Activated CD4-positive, alpha-beta T cell treated with anti-CD3 and anti-CD28 coated beads, Interleukin-2, Interleukin-4, amounts not matched to agents 100 ng/mL and 50 ng/mL, durations not matched to agents 16 hours and 8 hours (primary cell): ENCODE measurements at regions not wholly inside any gene's neighbourhood (a gene's known extent, or its start where the extent isn't known, plus 50 kb on each side); places are given as distances from the start of the nearest gene placed in this dataset.
"Not testable (repeated sequence)": the region's sequence is repeated elsewhere in the genome, so short reads cannot be mapped to it uniquely, and the experiment has no call there.

ENCODE experiments used
- DNase-seq: peaks from one replicate; pipeline ENCODE4 v3.0.0-alpha.2; 2020; ENCODE audit warnings: low spot score

DNA sequence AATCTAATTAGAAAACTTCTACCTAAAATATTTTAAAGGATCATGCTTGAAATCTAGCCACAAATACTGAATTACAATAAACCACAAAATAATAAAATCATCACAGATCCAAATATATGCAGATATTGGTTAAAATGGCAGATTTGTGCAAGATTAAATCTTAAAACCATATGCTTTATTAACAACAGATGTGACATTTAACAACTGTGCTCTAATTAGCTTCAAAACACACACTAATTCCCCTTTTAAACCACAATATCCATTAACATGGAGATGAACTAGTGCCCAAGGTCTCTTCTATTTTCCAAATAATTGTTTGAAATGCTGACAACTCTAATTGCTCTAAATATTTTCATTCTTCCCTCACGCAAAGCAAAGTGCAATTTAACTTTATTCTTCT, 1530.3 kb downstream of the SI start:
- no peak for DNase-seq

- no peak for DNase-seq
These were observed 1531.1 kb downstream of the SI start for GRCh38 chr3:163547014-163547685.

GRCh38 chr3:163543662-163544061, 1534.6 kb downstream of the SI start:
- no peak for DNase-seq

DNA sequence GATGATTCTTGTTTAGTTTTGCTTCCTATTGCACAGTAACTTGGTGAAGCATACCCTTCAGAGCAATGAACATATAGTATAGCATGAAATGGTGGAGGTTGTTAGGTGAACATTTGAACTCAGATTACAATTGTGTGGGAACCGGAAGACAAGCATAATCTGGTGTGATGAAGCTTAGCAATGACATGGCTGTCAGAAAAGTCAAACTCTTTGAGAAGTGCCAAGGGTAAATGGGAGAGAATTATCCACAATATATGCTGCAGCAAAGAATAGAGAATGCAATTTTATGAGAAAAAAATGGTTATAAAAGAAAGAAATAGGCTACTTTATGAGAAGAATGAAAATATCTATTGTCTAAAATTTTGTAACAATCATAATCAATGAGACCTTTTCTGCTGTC, 1536.7 kb downstream of the SI start:
- no peak for DNase-seq

DNA sequence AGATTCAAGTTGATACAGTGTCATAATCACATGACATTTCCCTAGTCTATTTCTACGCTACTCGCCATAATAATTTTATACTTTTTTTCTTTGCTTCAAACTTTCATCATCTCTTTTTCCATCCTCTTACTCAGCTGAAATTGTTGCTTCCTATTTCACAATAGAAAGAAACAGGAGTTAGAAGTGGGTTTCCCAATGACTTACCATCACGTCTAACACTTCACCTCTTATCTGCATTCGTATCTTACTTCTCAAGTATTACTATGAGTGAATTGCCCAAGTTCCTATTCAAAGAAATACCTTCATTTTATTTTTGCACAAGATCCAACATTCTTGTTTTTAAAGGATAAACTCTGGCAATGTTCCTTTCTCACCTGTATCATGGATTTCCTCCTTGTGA, 1539.9 kb downstream of the SI start:
- DNase-seq, result no peak

- no peak for DNase-seq
These were observed 1544.9 kb downstream of the SI start for GRCh38 chr3:163533381-163533780.

DNA sequence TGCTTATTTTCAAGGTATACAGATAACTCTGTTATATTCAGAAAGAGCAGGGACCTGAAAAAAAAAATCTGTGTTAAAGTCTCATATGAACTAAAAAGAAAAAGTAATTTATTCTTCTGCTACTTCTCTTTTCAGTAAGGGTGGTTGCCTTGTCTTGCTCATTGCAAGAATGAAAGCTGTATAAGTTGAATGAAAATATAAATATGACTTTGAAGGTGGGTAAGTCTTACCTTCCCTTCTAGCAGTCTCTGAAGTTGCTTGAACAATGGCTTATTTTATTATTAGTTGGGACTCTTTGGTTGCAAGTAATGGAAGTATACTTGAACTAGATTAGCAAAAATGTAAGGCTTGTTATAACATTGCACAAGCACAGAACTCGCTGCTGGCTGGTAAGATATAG, 1554.9 kb downstream of the SI start:
- DNase-seq, result no peak

GRCh38 chr3:163521261-163521660, 1557.0 kb downstream of the SI start:
- DNase-seq, result no peak

- no peak for DNase-seq
These were observed 1560.2 kb downstream of the SI start for GRCh38 chr3:163518065-163518464.

DNA sequence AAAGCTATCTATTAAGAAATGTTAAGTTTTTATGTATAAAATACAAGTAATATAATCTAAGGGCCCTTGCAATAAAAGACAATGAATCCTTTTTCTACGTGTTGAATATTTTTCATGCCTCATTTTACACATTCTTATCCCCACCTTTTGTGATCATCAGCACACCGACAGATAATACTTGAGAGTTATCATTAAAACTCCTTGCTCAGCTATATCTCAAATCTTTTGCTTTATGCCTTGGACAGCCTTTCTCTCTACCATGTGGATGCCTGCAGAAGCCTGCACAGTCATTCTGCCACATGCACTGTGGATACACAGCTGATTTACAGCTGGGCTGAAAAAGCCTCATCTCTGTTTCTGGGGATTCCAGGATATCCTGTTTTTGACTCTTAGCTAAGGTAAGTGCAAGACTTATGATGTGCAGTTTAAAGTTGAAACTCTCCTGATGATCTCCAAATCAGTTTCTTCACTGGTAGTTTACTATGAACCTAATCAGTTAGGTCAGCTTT, 1565.1 kb downstream of the SI start:
- no peak for DNase-seq

- no peak for DNase-seq
These were observed 1570.1 kb downstream of the SI start for GRCh38 chr3:163508206-163508605.

- no peak for DNase-seq
These were observed 1573.3 kb downstream of the SI start for GRCh38 chr3:163504974-163505373.

GRCh38 chr3:163499736-163500219, 1578.5 kb downstream of the SI start:
- DNase-seq, result not testable (repeated sequence)

DNA sequence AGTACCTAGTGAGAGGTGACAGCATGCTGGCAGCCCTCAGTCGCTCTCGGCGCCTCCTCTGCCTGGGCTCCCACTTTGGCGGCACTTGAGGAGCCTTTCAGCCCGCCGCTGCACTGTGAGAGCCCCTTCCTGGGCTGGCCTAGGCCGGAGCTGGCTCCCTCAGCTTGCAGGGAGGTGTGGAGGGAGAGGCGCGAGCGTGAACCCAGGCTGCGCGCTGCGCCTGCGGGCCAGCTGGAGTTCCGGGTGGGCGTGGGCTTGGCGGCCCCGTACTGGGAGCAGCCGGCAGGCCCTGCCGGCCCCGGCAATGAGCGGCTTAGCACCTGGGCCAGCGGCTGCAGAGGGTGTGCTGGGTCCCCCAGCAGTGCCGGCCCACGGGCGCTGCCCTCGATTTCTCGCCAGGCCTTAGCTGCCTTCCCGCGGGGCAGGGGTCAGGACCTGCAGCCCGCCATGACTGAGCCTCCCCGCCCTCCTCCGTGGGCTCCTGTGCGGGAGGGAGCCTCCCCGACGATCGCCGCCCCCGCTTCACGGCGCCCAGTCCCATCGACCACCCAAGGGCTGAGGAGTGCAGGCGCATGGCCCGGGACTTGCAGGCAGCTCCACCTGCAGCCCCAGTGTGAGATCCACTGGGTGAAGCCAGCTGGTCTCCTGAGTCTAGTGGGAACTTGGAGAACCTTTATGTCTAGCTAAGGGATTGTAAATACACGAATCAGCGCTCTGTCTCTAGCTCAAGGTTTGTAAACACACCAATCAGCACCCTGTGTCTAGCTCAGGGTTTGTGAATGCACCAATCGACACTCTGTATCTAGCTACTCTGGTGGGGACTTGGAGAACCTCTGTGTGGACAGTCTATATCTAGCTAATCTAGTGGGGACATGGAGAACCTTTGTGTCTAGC, 1579.2 kb downstream of the SI start:
- not testable (repeated sequence) for DNase-seq

GRCh38 chr3:163491714-163492113, 1586.6 kb downstream of the SI start:
- DNase-seq, result no peak

- peak; percentile 41 for DNase-seq
These were observed 1588.2 kb downstream of the SI start for GRCh38 chr3:163490119-163490518.

DNA sequence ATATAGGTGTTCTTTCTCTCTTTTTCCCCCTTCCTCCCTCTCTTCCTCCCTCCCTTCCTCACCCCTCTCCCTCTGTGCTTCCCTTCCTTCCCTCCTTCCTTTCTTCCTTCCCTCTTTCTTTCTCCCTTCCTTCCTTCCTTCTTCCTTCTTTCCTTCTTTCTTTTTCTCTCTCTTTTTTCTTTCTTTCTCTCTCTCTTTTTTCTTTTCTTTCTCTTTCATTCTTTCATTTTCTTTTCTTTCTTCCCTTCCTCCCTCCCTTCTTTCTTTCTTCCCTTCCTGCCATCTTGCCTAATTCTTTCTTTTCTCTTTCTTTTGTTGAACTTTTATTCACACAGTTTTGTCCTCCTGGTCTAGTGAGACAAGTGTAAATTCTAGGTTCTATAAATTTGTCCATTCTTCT, 1595.6 kb downstream of the SI start:
- DNase-seq, result no peak

GRCh38 chr3:163481738-163482137, 1596.6 kb downstream of the SI start:
- DNase-seq, result no peak

- no peak for DNase-seq
These were observed 1602.1 kb downstream of the SI start for GRCh38 chr3:163476179-163476578.

DNA sequence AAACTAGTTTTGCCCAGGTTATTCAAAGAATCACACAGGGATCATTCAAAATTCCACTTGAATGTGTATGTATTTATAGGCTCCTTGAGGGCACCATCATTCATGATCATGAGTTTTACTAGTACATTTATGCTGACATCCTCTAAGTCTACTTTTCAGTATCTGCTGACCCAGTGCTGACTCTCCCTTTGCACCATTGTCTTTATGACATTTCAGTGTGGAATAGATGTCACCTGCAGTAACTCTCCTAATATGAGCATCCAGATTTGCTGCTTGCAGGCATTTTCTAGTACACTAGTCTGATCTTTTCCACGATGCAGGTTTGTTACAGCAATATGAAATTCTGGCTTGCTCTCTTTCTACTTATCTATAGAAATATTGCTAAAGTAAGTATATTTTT, 1603.5 kb downstream of the SI start:
- no peak for DNase-seq

- no peak for DNase-seq
These were observed 1609.6 kb downstream of the SI start for GRCh38 chr3:163468531-163469335.

GRCh38 chr3:163462446-163462845, 1615.8 kb downstream of the SI start:
- DNase-seq, result no peak
